H1 (cell line): ENCODE measurements at regions not wholly inside any gene's neighbourhood (a gene's known extent, or its start where the extent isn't known, plus 50 kb on each side); places are given as distances from the start of the nearest gene placed in this dataset.

Experiments
- CHD1 ChIP-seq: IDR thresholded peaks from 2 replicates; pipeline ENCODE4 v1.6.1; 2012; ENCODE audit warnings: low read depth, low read length, improper control_type of control experiment
- HDAC6 ChIP-seq: IDR thresholded peaks from one replicate; pipeline ENCODE4 v1.7.1; 2012; ENCODE audit warnings: low read depth, mild to moderate bottlenecking, inconsistent platforms, low read length, moderate library complexity
- NANOG ChIP-seq: IDR thresholded peaks from 2 replicates; pipeline ENCODE4 v1.6.1; 2011; ENCODE audit warnings: low read length, low read depth, mild to moderate bottlenecking, inconsistent platforms; ENCODE audit not compliant: insufficient read depth, poor library complexity, severe bottlenecking
- SRF ChIP-seq: IDR thresholded peaks from 2 replicates; pipeline ENCODE4 v1.6.1; 2011; ENCODE audit warnings: mild to moderate bottlenecking, low read depth, low read length, moderate library complexity
- TAF1 ChIP-seq: IDR thresholded peaks from 2 replicates; pipeline ENCODE4 v1.6.1; 2011; ENCODE audit warnings: mild to moderate bottlenecking, low read depth, low read length

DNA sequence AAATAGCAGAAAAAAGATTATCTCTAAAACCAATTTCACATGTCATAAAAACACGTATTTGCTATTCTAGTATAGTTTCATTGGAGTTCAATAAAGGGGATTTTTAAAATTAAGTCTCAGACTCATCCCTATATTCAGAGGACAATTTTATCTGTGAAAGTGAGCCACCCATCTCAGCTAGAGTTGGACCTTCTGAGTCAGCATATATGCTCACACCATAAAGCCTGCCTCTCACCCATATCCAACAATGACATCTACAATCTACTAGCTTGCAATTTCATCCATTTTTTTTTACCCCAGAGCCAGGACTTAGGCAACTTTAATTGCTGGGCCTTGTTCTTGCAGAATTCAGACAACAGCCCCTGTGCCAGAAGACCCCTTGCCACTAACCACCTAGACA is 165.3 kb upstream of the DYNLRB2 start (continued):
- TF ChIP-seq NANOG: no peak
- TF ChIP-seq CHD1: no peak
- TF ChIP-seq TAF1: no peak
- TF ChIP-seq SRF: no peak
- no peak for TF ChIP-seq HDAC6
